ENCODE measurements at regions not wholly inside any gene's neighbourhood (a gene's known extent, or its start where the extent isn't known, plus 50 kb on each side); places are given as distances from the start of the nearest gene placed in this dataset.

DNA sequence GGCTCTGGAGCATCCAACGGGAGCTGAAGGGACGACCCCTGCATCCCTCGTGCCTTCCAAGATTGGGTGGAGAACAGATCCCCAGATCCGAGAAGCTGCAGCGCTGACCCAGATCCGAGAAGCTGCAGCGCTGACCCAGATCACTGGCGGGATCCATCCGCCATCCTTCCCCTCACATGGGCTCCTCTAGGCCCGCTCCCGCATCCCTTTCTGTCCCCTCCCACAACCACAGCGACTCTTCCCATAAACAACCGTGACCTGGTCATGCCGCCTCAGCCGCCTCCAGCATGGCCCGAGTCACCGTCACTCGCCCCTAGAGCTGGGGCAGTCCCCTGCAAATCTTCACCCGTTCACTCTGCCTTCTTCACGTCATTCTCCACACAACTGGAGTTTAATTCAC, 124.9 kb downstream of the UTP18 start:
- no peak overlapping the region for H2AFZ ChIP-seq (ENCODE audit: low read depth, low read length)
- H4K20me1 ChIP-seq (ENCODE audit: insufficient read depth, low read length) = no peaks in the 10 kb centered on the region
- no peaks in the 10 kb centered on the region for H3K79me2 ChIP-seq (ENCODE audit: low read length)
- no peak overlapping the region for H3K9ac ChIP-seq (ENCODE audit: low read length)
- H3K27me3 ChIP-seq (ENCODE audit: low read depth, low read length) = peaks cover 24% of the 10 kb centered on the region
- no peaks in the 10 kb centered on the region for H3K36me3 ChIP-seq (replicated peaks; ENCODE audit: low read depth, low read length)
- H3K4me3 ChIP-seq (ENCODE audit: low read length) = no peak overlapping the region
- TF ChIP-seq EZH2phosphoT487 (IDR thresholded peaks at IDR 0.05; ENCODE audit: low read depth) = no peak
- TF ChIP-seq, protein P1, sequence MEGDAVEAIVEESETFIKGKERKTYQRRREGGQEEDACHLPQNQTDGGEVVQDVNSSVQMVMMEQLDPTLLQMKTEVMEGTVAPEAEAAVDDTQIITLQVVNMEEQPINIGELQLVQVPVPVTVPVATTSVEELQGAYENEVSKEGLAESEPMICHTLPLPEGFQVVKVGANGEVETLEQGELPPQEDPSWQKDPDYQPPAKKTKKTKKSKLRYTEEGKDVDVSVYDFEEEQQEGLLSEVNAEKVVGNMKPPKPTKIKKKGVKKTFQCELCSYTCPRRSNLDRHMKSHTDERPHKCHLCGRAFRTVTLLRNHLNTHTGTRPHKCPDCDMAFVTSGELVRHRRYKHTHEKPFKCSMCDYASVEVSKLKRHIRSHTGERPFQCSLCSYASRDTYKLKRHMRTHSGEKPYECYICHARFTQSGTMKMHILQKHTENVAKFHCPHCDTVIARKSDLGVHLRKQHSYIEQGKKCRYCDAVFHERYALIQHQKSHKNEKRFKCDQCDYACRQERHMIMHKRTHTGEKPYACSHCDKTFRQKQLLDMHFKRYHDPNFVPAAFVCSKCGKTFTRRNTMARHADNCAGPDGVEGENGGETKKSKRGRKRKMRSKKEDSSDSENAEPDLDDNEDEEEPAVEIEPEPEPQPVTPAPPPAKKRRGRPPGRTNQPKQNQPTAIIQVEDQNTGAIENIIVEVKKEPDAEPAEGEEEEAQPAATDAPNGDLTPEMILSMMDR (IDR thresholded peaks at IDR 0.05; ENCODE audit: low read depth, low read length) = no peak
- no peak overlapping the region for H3K27ac ChIP-seq (ENCODE audit: low read length)
- no peaks in the 10 kb centered on the region for H3K9me3 ChIP-seq (ENCODE audit: insufficient read depth, low read length)
- no peaks in the 10 kb centered on the region for H3K4me1 ChIP-seq (ENCODE audit: low read length)
- H3K4me2 ChIP-seq (ENCODE audit: low read length) = no peak overlapping the region

DNA sequence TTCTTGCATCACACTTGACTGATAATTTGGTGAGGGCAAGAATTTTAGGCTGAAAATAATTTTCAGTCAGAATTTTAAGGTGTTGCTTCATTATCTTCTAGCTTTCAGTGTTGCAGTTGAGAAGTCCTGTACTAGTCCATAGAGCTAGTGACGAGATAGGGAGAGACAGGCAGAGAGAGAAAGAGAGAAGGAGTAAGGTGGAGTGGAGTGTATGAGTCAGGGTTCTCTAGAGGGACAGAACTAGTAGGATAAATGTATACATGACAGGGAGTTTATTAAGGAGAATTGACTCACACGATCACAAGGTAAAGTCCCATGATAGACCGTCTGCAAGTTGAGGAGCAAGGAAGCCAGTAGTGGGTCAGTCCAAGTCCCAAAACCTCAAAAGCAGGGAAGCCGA, 127.2 kb downstream of the UTP18 start:
- Histone ChIP-seq H3K4me2 (ENCODE audit: low read length) (no peak overlapping the region), H3K9ac (ENCODE audit: low read length) (no peak overlapping the region), H3K27me3 (ENCODE audit: low read depth, low read length) (peaks cover 12% of the 10 kb centered on the region; the same call in 1 of the 2 replicates), H3K4me1 (ENCODE audit: low read length) (no peaks in the 10 kb centered on the region), H2AFZ (ENCODE audit: low read depth, low read length) (no peak overlapping the region), H3K27ac (ENCODE audit: low read length) (no peak overlapping the region), H3K36me3 (replicated peaks; ENCODE audit: low read depth, low read length) (no peaks in the 10 kb centered on the region), H3K4me3 (ENCODE audit: low read length) (no peak overlapping the region), H3K9me3 (ENCODE audit: insufficient read depth, low read length) (no peaks in the 10 kb centered on the region), H3K79me2 (ENCODE audit: low read length) (no peaks in the 10 kb centered on the region), H4K20me1 (ENCODE audit: insufficient read depth, low read length) (no peaks in the 10 kb centered on the region)
- TF ChIP-seq, protein P1 (IDR thresholded peaks at IDR 0.05; ENCODE audit: low read depth, low read length) = no peak
- no peak for TF ChIP-seq EZH2phosphoT487 (IDR thresholded peaks at IDR 0.05; ENCODE audit: low read depth)

DNA sequence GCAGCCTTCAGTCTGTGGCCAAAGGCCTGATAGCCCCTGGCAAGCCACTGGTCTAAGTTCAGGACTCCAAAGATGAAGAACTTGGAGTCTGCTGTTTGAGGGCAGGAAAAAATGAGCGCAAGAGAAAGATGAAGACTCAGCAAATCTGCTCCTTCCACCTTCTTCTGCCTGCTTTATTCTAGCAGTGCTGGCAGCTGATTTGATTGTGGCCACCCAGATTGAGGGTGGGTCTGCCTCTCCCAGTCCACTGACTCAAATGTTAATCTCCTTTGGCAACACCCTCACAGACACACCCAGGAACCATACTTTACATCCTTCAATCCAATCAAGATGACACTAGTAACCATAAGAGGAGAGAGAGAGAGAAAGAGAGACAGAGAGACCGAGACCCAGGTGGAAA, 127.6 kb downstream of the UTP18 start:
- Histone ChIP-seq H3K9me3 (ENCODE audit: insufficient read depth, low read length) (no peaks in the 10 kb centered on the region), H3K4me1 (ENCODE audit: low read length) (no peaks in the 10 kb centered on the region), H3K4me2 (ENCODE audit: low read length) (no peak overlapping the region), H3K79me2 (ENCODE audit: low read length) (no peaks in the 10 kb centered on the region), H3K36me3 (replicated peaks; ENCODE audit: low read depth, low read length) (no peaks in the 10 kb centered on the region), H3K9ac (ENCODE audit: low read length) (no peak overlapping the region), H2AFZ (ENCODE audit: low read depth, low read length) (no peak overlapping the region), H3K27ac (ENCODE audit: low read length) (no peak overlapping the region), H3K4me3 (ENCODE audit: low read length) (no peak overlapping the region), H3K27me3 (ENCODE audit: low read depth, low read length) (peaks cover 12% of the 10 kb centered on the region; the same call in 1 of the 2 replicates), H4K20me1 (ENCODE audit: insufficient read depth, low read length) (no peaks in the 10 kb centered on the region)
- TF ChIP-seq, protein P1 (IDR thresholded peaks at IDR 0.05; ENCODE audit: low read depth, low read length) = no peak
- TF ChIP-seq EZH2phosphoT487 (IDR thresholded peaks at IDR 0.05; ENCODE audit: low read depth) = no peak

DNA sequence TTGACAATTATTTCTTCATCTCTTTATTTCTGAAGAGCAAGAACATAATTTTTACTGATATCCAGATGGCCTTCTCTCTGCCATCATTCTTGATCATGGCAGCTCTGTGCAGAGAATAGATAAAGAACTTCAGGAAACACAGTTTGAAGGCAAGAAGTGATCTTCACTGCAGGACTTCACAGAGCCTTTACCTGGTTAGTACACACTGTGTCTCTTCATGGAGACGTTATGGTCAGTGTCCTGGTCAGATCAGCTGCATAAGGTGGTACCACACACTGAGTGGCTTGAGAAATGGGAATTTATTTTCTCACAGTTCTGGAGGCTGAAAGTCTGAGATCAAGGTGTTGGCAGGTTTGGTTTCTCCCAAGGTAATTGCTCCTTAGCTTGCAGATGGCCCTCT, 129.5 kb downstream of the UTP18 start:
- H3K4me2 ChIP-seq (ENCODE audit: low read length) = no peak overlapping the region
- no peak overlapping the region for H3K4me3 ChIP-seq (ENCODE audit: low read length)
- H3K27me3 ChIP-seq (ENCODE audit: low read depth, low read length) = peaks cover 17% of the 10 kb centered on the region; the same call in 1 of the 2 replicates
- no peak overlapping the region for H3K27ac ChIP-seq (ENCODE audit: low read length)
- TF ChIP-seq, protein P1 (IDR thresholded peaks at IDR 0.05; ENCODE audit: low read depth, low read length) = no peak
- TF ChIP-seq EZH2phosphoT487 (IDR thresholded peaks at IDR 0.05; ENCODE audit: low read depth) = no peak
- no peaks in the 10 kb centered on the region for H3K4me1 ChIP-seq (ENCODE audit: low read length)
- no peak overlapping the region for H2AFZ ChIP-seq (ENCODE audit: low read depth, low read length)
- H3K9ac ChIP-seq (ENCODE audit: low read length) = no peak overlapping the region
- no peaks in the 10 kb centered on the region for H3K36me3 ChIP-seq (replicated peaks; ENCODE audit: low read depth, low read length)
- no peaks in the 10 kb centered on the region for H3K9me3 ChIP-seq (ENCODE audit: insufficient read depth, low read length)
- no peaks in the 10 kb centered on the region for H4K20me1 ChIP-seq (ENCODE audit: insufficient read depth, low read length)
- no peaks in the 10 kb centered on the region for H3K79me2 ChIP-seq (ENCODE audit: low read length)
